Stimulated activated CD4-positive, alpha-beta T cell treated with anti-CD3 and anti-CD28 coated beads, TNF-alpha, amount 100 ng/mL, for 48 hours (primary cell): ENCODE measurements at regions not wholly inside any gene's neighbourhood (a gene's known extent, or its start where the extent isn't known, plus 50 kb on each side); places are given as distances from the start of the nearest gene placed in this dataset.
"Not testable (repeated sequence)": the region's sequence is repeated elsewhere in the genome, so short reads cannot be mapped to it uniquely, and the experiment has no call there.

Source experiments
- DNase-seq, 3 donors: peaks; one replicate each; pipeline ENCODE4 v3.0.0-alpha.2; 2020; ENCODE audit warnings: low read depth in 3 of 3

DNA sequence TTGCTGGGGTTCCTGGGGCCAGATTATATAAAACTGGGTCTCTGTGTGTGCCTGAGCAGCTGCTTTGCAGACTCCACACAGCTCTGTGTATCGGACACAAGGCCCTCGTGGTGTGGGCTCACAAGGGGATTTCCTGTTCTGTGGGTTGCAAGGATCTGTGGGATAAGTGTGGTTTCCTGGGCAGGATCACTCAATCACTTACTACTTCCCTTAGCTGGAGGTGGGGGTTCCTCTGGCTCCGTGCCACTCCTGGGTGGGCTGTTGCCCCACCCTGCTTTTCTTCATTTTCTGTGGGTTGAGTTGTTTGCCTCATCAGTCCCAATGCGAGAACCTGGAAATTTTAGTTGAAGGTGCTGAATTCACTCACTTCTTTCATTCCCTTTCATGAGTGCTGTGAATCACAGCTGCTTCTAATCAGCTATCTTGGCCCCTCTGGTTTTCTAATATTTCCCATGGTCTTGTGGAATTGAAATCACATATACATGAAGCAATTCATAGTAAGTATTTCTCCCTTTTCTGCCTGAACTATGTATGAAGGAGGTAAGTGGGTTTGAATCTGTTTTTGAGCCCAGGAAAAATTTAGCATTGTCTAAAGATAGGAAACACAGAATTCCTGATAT lies 196.3 kb downstream of the DCDC2C start:
- DNase-seq, result no peak

DNA sequence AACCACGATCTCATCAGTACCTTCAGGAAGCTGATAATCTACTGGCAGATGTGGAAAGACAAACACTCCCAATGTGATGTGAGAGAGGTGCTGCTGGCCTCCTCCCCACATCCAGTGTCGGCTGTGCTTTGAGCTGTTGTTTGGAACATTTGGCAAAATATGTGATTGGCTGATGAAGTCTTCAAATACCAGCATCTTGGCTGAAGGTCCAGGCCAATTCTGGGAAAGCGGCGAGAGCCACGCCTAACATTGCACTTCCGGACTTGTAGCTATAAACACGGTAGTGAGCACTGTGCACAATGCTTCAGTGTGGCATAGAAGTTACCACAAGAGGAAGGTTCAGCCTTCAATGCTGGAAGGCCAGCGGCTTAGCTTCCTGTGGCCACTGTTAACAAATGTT lies 198.8 kb downstream of the DCDC2C start:
- DNase-seq, result no peak

DNA sequence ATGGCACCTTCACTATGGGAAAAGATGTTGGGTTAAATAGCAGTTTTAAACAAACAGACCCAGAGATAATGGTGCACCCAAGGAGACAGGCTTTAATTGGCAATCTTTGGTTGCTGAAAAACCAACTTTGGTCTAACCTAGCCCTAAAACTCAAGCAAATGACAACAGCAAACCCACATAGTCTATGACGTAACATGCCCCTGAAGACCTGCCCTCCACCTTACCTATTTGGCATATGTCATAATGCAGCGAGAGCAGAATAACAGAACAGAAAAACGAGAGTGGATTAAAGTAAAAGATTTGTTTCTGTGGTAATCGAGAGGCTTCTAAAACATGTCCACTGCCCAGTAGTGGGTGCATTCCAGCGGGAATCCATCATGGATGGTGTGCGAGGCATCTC lies 200.7 kb downstream of the DCDC2C start:
- no peak for DNase-seq

DNA sequence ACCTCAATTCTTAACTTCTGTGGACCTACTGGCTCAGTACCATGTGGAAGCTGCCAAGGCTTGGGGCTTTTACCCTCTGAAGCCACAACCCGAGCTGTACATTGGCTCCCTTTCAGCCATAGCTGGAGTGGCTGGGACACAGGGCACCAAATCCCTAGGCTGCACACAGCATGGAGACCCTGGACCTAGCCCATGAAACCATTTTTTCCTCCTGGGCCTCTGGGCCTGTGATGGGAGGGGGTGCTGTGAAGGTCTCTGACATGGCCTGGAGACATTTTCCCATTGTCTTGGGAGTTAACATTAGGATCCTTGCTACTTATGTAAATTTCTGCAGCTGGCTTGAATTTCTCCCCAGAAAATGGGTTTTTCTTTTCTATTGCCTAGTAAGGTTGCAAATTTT lies 205.1 kb downstream of the DCDC2C start:
- not testable (repeated sequence) for DNase-seq

DNA sequence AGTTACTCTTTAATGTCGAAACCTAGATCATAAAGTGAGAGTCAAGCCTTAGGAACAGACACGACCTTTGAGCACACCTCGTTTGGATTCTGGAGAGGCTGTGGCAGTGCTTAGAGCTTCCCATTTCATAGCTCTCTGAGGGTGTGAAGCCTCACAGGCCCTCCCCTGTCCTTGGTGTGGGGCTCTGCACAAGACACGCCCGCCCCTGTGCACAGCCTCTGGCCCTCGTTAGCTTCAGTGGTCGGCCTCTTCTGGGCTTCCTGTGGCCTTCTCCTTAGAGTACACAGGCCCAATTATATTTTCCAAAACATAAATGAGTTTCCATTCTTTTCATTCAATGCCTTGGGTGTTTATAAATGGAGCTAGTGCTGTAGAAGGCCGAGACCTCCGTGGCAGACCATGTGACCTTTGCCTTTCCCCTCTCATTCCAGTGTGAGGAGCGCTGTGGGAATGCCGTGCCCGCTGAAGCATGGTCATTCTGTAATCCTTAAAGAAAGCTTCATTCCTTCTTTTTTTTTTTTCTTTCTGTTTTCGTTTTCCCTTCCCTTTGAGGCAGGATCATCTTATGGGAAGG lies 208.6 kb downstream of the DCDC2C start:
- DNase-seq, result no peak

DNA sequence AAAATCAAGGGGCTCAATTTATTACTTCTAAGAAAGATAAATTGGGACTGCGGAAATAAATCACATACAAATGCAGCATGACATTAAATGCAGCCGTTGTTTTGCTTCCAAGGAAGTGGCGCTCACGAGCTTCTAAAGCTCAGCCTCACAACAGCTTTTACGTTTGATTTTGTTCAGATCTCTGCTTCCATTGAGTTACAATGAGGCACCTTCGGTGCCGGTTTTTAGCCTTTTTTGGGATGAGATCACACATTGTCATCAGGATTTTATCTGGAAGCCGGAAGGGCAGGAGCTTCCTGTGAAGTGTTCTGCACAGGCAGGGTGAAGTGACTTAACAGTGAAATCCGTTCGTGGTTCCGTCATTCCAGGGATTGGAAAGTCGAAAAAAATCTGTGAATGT lies 209.8 kb downstream of the DCDC2C start:
- no peak for DNase-seq

DNA sequence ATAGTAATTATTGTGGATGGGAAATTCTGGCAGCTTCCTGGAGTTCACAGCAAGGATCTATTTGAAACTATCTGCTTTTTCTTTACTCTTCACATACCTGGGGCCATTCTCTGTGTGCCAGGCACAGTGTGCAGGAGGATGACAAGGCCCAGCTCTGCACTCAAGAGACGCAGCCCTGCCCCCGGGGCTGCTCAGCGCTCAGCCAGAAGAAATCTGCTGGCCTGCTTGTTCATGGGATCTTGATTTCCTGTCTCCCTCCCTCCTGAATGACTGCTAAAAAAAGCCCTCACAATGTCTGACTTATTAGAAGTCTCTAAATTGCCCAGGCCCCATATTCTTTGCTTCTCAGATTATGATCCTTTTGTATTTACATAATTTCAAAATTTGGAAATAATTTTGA lies 210.9 kb downstream of the DCDC2C start:
- DNase-seq, result no peak

DNA sequence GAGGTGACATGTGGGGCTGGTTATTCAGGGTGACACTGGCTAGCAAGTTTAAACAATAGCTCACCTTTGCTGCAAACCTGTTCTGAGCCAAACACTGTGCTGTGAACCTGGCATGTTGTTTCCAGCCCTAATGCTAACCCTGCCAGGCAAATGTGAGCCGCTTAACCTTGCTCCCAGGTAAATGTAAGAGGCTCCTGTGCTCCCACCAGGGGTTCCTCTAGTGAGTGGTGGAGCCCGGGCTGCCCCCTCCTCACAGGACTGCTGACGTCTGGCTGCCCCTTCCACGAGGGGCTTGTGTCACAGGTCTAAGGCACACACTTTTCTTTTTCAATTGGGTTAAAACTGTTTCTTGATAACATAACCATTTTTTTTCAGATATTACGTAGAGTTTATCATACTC lies 223.7 kb downstream of the DCDC2C start:
- no peak for DNase-seq

DNA sequence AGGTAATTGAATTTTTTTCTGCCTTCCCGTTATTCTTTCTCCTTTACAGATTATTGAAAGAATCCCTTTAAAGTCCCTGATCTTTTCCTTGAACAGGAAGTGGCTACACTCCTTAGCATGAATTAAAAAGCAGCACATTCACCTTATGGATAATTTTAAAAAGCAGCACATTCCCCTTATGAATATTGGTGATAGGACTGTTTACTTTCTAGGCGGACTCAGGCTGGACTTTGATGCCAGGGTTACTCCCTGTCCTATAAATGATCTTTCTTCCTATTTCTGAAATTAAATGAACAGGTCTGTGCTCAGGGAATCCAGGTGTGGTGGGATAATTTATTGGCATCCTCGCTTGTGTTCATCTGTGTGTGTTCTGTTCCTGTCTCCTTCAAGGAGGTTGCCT lies 226.0 kb downstream of the DCDC2C start:
- DNase-seq, result no peak

DNA sequence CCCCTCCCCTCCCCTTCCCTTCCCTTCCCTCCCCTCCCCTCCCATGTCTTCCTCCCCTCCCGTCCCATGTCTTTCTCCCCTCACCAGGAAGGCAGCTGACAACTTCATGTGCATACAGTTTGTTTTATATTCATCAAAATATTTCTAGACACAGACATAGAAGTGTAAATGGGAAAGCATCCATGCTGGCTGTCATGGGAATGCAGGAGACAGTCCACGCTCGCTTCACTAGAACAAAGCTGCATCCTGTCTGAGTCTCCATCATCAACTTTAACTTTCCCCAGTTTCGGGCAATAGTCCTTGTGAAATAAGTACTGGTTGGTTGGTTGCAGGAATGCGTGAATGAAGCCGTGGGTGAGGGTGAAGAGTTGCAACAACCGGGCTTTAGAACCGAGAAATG lies 226.9 kb downstream of the DCDC2C start:
- no peak for DNase-seq

DNA sequence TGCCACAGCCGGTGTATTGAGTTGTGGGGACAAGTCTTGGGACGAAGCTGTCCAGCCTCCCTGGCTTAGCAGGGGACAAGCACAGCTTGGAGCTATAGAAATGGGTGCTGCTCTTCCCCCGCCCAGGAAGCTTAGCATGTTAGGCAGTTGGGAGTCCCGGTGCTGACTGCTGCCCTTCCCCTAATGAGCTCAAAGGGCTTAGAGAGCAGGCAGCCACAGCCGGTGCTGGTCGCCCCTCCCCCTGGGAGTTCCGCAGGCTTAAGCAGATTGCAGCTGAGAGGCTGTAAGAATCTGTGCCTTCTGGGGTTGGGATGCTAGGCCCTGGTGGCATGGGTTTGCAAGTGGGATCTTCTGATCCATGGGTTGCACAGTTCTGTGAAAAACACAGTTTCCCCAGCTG lies 237.3 kb downstream of the DCDC2C start:
- DNase-seq, result no peak

DNA sequence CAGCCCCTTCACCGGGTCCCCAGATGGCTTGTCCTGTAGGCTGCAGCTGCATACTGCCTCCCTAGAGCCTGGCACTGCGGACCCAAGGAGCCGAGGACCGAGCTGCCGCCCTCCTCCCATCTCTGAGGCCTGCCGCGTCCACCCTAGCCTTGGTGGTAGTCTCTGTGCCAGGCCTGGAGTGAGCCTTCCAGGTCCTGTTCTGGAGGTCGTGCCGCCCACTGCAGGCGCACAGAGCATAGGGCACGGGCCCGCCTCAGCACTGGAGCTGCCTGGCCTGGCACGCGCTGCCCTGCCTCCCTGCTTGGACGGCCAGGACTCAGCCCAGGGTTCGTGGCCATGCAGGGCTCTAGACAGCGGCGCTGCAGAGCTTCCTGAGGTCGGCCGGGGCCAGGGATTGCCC lies 239.5 kb downstream of the DCDC2C start:
- no peak for DNase-seq

DNA sequence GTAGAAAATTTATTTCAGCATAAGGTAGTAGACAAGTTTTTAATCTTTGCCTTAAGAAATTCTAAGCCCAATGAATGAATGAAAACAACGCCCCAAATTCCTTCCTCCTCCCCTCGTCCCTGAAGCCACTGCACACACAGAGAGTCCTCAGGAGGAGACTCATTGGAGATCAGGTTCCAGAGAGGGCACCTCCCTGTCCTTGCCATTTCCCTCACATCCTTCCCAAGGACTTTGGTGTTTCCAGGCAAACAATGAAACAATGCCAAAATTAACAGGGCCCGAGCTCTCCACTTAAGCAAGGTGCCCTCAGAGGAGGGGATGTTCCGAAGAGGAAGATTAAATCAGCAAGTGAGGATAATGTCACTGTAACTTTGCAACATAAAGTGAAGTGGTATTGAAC lies 240.7 kb downstream of the DCDC2C start:
- DNase-seq, result no peak

DNA sequence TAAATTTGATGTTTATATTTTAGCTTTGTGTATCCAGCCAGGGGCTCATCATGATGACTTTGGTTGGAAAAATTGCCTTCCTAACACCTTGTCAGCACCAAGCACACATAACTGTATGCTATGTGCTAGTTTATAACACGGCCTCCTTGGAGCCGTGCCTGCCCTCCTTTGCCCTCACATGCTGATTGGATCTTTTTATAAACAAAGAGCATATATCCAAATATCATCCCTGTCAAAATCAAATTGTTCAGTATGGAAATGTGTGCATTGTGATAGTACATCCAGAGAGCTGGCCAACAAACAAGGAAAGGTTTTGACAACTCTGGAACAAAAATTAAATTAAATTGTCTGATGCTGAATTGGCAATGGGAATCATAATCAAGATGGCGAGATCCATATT lies 241.5 kb downstream of the DCDC2C start:
- DNase-seq, result no peak

DNA sequence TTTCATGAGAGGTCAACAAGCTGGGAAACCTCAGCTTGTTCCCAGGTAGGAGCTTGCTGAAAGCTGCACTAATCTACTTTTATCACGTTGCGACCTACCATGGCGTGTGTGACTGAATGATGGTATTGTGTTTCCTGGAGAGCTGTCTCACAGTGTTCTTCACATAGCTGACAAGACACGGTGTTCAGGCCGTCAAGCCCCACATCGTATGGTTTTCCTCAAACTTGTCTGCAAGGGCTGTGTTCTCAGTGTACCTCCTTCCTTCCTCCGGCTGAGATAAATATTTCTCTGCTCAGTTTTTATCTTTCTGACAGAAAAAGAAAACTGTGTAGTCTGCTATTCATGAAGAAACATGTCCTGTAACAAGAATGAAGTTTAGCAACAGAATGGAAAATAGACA lies 244.8 kb downstream of the DCDC2C start:
- no peak for DNase-seq

DNA sequence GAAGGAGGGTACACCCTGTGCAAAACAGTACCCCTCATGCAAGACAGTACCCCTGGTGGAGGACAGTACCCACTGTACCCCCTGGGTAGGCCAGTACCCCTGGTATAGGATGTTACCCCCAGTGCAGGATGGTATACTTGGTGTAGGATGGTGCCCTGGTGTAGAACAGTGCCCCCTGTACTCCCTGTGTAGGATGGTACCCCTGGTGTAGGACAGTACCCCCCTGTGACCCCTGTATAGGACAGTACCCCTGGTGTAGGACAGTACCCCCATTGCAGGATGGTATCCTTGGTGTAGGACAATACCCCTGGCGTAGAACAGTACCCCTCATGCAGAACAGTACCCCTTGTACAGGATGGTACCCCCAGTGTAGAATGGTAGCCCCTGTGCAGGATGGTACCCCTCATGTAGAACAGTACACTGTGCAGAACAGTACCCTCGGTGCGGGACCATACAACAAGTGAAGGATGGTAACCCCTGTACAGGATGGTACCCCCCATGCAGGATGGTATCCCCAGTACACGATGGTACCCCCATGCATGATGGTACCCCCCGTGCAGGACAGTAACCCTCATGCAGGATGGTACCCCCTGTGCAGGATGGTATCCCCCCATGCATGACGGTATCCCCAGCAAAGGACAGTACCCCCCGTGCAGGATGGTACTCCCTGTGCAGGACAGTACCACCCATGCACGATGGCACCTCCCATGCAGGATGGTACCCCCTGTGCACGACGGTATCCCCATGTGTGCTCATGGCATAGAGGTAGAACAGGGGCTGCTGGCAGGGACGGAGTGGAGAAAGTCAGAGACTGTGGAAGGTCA lies 248.0 kb downstream of the DCDC2C start:
- no peak for DNase-seq

DNA sequence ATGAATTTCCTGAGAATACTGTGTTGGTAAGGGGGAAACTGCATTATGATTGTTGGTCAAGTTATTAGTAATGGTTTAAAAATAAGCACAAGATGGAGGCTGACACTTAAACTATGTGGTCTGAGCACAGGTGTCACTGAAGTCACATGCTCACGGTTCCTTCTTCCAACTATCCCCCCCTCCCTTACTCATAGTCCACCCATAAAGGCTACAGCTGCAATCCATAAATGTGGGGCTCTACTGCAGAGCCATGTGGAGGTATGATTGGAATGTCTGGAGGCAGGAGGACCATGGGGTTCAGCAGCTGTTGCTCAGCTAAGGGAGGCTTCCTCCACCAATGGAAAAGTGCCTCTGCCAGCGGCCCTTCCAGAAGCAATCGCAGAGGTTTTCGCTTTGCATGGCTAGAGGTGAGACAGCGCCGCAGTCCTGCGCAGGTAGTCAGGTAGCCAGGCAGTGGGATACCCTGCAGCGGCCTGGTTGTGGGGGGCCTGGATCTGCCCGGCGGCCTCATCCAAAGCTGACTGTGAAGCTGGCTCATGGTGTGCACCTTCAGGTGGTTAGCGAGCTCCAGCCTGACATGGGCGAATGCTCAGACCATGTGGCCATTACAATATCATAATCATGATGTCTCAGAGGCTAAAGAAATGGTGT lies 249.6 kb downstream of the DCDC2C start:
- DNase-seq, result no peak

DNA sequence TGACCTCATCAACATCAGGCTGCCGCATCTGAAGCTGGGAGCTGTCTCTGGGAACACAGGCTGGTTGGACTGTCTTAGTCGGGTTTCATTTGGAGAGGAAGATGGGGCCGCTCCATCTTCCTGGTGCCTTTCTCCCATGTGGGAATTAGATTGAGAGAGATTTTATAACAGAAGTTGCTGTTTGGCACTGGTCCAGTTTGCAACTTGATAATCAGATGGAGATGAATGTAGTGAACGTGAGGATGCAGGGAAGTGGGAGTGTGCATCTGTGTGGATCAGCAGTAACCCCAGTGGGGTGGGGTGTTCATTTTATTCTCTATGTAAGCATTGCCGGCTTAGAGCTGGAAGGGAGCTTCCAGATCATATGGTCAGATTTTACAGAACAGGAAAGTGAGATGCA lies 250.9 kb downstream of the DCDC2C start:
- no peak for DNase-seq

DNA sequence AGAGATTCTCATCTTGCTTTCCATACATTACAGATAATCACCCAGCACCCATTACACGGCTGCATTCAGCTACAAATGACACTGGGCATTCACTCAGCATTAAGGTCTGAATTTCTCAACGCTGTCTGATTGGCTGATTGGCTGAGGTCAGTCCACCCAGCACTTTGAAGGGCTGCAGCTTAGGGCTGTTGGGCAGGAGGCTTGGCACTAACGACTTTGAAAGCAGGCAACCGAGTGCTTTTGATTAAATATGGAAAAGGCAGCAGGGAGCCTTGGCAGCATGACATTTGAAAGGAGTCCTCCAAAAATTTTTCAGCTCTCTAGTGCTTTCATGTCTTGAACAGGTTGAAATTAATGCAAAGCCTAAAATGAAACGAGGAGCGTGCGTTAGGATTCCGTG lies 253.0 kb downstream of the DCDC2C start:
- DNase-seq, result no peak

DNA sequence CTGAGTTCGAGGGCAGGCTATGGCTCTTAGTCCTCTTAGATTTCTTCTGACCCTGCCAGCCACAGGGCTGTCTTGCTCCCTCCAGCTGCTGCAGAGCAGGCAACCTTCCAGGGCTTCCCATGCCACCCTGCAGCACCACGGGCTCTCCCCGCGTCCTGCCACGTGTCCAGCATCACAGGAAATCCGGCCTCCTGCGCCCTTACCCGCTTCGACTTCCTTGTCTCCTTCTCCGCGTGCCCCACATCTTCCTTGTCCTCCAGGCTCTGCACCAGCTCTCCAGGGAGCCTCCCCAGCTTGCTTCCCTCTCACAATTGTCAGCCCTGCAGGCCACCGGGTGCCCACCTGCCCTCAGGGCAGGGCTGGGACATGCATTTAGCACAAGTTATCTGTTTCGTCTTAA lies 253.5 kb downstream of the DCDC2C start:
- DNase-seq, result no peak

DNA sequence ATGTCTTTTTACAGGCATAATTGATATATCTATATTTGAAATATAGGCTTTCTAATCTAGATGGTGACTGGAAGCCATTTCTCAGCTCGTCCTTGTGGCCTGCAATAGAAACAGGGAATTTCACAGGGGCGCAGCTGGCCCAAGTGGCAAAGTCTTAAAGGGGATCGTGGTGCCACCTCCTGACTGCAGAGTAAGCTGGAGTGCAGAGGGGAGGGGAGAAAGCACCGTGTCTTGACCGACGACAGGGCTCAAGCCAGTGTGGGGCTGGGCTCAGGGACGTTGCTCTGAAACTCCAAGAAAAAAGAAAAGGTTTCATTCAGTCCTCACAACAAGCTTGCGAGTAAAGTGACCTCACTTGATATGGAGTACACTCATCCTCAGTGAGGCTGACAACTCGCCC lies 255.1 kb downstream of the DCDC2C start:
- no peak for DNase-seq

DNA sequence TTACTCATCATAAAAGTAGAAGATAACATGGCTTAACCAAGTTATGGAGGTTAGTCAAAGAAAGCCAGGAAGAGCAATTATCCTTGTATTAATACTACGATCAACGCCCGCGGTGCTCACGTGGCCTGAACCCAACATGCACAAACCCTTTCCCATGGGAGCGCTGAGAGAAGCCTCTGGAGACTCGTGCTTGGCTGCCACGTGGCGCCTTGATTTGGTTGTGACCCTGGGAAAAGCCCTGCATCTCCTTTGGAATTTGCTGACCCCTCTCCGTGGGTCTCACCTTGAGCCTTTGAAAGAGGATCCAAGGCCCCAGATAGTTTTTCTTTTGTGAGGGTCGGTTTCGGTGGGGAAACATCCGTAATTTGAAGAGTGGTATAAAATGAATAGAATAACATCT lies 255.6 kb downstream of the DCDC2C start:
- no peak for DNase-seq

DNA sequence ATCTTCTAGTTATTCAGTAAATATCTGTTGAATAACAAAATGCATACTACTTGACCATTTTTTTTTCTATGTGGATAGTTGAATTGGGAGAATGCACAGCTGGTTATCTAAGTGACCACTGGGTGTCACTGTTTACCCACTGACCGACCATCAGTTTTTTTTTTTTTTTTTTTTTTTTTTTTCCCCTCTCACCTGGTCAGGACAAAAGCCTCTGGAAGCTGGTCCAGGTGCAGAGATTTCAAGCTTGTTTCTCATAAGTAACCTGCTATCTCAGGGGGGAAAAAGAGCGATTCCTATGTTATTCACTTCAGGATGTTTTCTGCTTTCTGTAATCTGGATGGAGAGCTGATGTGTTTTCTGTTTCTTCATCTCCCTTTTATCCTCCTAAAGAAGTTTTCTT lies 256.0 kb downstream of the DCDC2C start:
- DNase-seq, result no peak
